Uterus (tissue), 2 donors: ENCODE measurements at regions not wholly inside any gene's neighbourhood (a gene's known extent, or its start where the extent isn't known, plus 50 kb on each side); places are given as distances from the start of the nearest gene placed in this dataset.
"Not testable (repeated sequence)": the region's sequence is repeated elsewhere in the genome, so short reads cannot be mapped to it uniquely, and the experiment has no call there.

ENCODE experiments used
- CTCF ChIP-seq, 4 experiments: fragments of 200-600 bp in 2 of 4; fragments of 450-650 bp in 2 of 4; sonication (generic) in 2 of 4; IDR thresholded peaks; one replicate each; pipeline ENCODE4 v1.5.1; 2016 to 2019; ENCODE audit warnings: antibody characterized with exemption in 4 of 4, mild to moderate bottlenecking in 2 of 4, moderate library complexity in 1 of 4
- POLR2A ChIP-seq, 2 donors: fragments of 450-650 bp; IDR thresholded peaks; one replicate each; pipeline ENCODE4 v1.6.1; 2016; ENCODE audit warnings: antibody characterized with exemption in 2 of 2, mild to moderate bottlenecking in 1 of 2, moderate library complexity in 1 of 2

DNA sequence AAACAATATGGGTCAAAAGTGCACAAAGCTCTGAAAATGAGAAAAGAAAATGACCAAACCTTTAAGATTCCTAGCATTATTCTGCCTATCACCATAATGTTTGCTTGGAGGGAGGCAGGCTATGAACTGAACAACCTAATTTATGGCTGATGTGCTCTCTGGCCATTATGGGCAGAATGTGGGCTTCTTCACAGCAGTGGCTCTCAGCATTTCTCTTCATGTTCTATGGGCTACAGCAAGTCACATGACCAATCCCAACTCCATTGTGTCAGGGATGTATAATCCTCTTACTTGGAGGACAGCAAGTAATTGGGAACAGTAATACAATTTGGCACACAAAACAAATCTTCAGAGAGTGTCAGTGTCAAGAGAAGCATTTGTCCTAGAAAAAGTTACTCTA is 90.3 kb upstream of the ZNF658 start:
- TF ChIP-seq POLR2A, CTCF (IDR thresholded peaks at IDR 0.05): not testable (repeated sequence)
